Kidney (tissue), 13 donors: ENCODE measurements at regions not wholly inside any gene's neighbourhood (a gene's known extent, or its start where the extent isn't known, plus 50 kb on each side); places are given as distances from the start of the nearest gene placed in this dataset.

Experiments
- DNase-seq, 5 donors: peaks; one replicate each; pipeline ENCODE4 v3.0.0-alpha.2; 2013 to 2020
- FAIRE-seq: peaks from 2 replicates; lab custom pipeline; 2012; peaks lifted over from hg19 to GRCh38; lab: Jason Lieb, UNC
- H3K27ac ChIP-seq, 2 donors: one replicate each; pipeline ENCODE4 v1.7.0; 2013; ENCODE audit warnings: low read depth in 2 of 2, low read length in 2 of 2, inconsistent platforms in 1 of 2
- H3K27me3 ChIP-seq: one replicate; pipeline ENCODE4 v1.7.1; 2013; ENCODE audit warnings: low read length, inconsistent platforms; ENCODE audit not compliant: control insufficient read depth, insufficient read depth
- H3K36me3 ChIP-seq, 3 donors: one replicate each; pipeline versions ENCODE4 v1.7.0 to v1.7.1; 2013; ENCODE audit warnings: low read length in 3 of 3, control low read depth in 1 of 3, inconsistent platforms in 1 of 3; ENCODE audit not compliant: insufficient read depth in 3 of 3, control insufficient read depth in 2 of 3
- H3K4me1 ChIP-seq, 3 donors: one replicate each; pipeline versions ENCODE4 v1.7.0 to v1.7.1; 2013; ENCODE audit warnings: low read length in 3 of 3, inconsistent platforms in 1 of 3, low read depth in 1 of 3; ENCODE audit not compliant: control insufficient read depth in 2 of 3, insufficient read depth in 2 of 3
- H3K4me3 ChIP-seq, 3 donors: one replicate each; pipeline versions ENCODE4 v1.7.0 to v1.8.1; 2013; ENCODE audit warnings: low read length in 3 of 3, control low read depth in 1 of 3, inconsistent platforms in 1 of 3
- H3K9ac ChIP-seq, 3 donors: one replicate each; pipeline versions ENCODE4 v1.7.0 to v1.7.1; 2013; ENCODE audit warnings: low read length in 3 of 3, control low read depth in 1 of 3, inconsistent platforms in 1 of 3
- H3K9me3 ChIP-seq, 3 donors: one replicate each; pipeline versions ENCODE4 v1.7.0 to v1.7.1; 2013; ENCODE audit warnings: low read length in 3 of 3, control low read depth in 1 of 3, inconsistent platforms in 1 of 3; ENCODE audit not compliant: control insufficient read depth in 2 of 3, insufficient read depth in 1 of 3
- intact Hi-C: fragments of 100-400 bp; cut with DNase I; formaldehyde crosslinking; loops from one replicate; pipeline ENCODE4 v1.11.1; 2022
- TF ChIP-seq, protein P1 (sequence below): IDR thresholded peaks from 3 replicates; pipeline ENCODE4 v1.5.1; 2012; ENCODE audit warnings: mild to moderate bottlenecking, moderate library complexity, borderline replicate concordance; ENCODE audit not compliant: insufficient read depth; ENCODE audit errors: extremely low read depth
- donor health status: control.
- donor health status: control.
- donor health status: control.
- donor health status: control.
- donor health status: control.
- donor health status: DM: yes; HTN: yes; CAD: no.
- donor health status: Normal renal cell carcinoma (clear cell type).

DNA sequence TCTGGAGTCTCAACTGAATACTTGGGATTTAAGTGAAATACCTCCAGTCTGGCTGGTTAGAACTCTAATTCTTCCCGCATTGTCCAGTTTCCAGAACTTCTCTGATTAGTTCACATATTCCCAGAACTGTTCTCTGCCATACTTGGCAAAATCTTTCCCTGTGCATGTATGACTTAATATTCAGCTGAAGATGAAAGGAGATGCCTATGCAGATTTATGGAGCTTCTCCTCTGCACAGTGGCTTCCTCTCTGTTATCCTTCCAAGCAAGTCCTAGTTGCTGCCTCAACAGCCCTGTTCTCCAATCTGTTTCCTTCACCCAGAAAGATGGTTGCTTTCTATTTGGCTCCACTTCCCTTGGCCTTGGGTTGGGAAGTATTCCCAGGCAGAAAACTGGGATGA lies 155.4 kb upstream of the GATA6 start:
- H3K27ac ChIP-seq = no peak overlapping the region
- no peaks in the 10 kb centered on the region for H3K36me3 ChIP-seq
- no peaks in the 10 kb centered on the region for H3K4me1 ChIP-seq
- no peaks in the 10 kb centered on the region for H3K27me3 ChIP-seq
- H3K9me3 ChIP-seq = peaks cover 0 to 9% (median 0%) of the 10 kb centered on the region in 3 donors
- no peak overlapping the region for H3K9ac ChIP-seq
- DNase-seq (no peak), FAIRE-seq (no peak)
- no peak overlapping the region for H3K4me3 ChIP-seq
- TF ChIP-seq, protein P1, sequence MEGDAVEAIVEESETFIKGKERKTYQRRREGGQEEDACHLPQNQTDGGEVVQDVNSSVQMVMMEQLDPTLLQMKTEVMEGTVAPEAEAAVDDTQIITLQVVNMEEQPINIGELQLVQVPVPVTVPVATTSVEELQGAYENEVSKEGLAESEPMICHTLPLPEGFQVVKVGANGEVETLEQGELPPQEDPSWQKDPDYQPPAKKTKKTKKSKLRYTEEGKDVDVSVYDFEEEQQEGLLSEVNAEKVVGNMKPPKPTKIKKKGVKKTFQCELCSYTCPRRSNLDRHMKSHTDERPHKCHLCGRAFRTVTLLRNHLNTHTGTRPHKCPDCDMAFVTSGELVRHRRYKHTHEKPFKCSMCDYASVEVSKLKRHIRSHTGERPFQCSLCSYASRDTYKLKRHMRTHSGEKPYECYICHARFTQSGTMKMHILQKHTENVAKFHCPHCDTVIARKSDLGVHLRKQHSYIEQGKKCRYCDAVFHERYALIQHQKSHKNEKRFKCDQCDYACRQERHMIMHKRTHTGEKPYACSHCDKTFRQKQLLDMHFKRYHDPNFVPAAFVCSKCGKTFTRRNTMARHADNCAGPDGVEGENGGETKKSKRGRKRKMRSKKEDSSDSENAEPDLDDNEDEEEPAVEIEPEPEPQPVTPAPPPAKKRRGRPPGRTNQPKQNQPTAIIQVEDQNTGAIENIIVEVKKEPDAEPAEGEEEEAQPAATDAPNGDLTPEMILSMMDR = no peak
- intact Hi-C loops = no loop called here

DNA sequence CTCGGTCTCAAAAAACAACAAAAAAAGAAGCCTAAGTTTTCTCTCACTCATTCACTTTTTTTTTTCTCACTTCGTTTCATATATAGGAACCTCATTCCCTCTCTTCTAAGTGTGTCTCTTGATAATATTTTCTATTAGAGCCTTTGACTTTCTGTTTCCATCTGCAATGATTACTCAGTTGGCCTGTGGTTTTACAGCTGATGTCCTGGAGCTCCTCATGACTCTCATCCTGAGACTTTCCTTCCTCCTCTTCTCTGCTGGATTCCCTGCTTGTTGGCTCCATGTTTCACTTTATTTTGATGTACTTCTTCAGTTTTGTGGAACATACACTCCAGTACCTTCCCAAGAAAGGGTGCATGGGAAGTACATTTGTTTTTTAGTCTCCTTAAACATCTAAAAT lies 154.2 kb upstream of the GATA6 start:
- no peak overlapping the region for H3K9ac ChIP-seq
- no peaks in the 10 kb centered on the region for H3K27me3 ChIP-seq
- H3K4me1 ChIP-seq = no peaks in the 10 kb centered on the region
- H3K4me3 ChIP-seq = no peak overlapping the region
- intact Hi-C loops = no loop called here
- DNase-seq (no peak), FAIRE-seq (no peak)
- TF ChIP-seq, protein P1 = no peak
- peaks cover 0 to 9% (median 0%) of the 10 kb centered on the region in 3 donors for H3K9me3 ChIP-seq
- no peak overlapping the region for H3K27ac ChIP-seq
- H3K36me3 ChIP-seq = no peaks in the 10 kb centered on the region

DNA sequence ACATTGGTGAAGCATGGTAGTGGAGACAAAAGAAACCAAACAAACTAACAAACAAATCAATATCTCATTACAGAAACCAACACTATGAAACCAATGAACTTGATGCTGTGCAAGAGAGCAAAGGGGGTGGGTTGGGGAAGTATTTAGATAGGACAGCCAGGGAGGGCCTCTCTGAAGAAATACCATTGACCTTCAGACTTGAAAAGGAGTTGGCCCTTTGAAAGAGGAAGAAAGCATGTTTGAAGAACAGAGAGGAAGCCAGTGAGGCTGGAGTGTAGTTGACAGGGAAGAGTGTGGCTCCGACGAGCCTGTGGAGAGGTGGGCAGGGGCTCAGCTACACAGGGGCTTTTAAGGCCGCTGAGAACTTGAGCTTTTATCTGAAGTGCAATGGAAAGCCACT lies 151.0 kb upstream of the GATA6 start:
- DNase-seq (no peak), FAIRE-seq (no peak)
- H3K36me3 ChIP-seq = no peaks in the 10 kb centered on the region
- TF ChIP-seq, protein P1 = no peak
- peaks cover 0 to 3% (median 0%) of the 10 kb centered on the region in 3 donors for H3K9me3 ChIP-seq
- H3K4me3 ChIP-seq = no peak overlapping the region
- no peak overlapping the region for H3K27ac ChIP-seq
- no peaks in the 10 kb centered on the region for H3K4me1 ChIP-seq
- H3K9ac ChIP-seq = no peak overlapping the region
- intact Hi-C loops = no loop called here
- H3K27me3 ChIP-seq = no peaks in the 10 kb centered on the region

DNA sequence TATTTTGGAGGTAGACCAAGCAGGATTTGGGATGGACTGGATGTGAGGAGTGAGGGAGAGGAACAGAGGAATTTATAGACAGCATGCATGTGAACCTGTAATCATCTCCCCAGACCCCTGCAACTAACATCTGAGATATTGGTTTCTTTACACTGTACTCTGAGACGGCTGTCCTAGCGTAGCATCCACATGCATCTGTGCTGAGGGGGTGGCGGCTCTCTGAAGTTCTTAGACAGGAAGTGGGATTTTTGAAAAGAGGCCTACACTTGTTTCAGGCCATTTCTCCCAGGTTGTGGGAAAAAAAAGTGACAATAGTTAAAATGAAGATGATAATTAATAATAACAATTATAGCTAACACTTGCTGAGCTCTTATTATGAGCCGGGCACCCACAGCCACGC lies 150.2 kb upstream of the GATA6 start:
- Histone ChIP-seq H3K27ac (no peak overlapping the region), H3K4me3 (no peak overlapping the region), H3K9ac (no peak overlapping the region), H3K27me3 (no peaks in the 10 kb centered on the region), H3K36me3 (no peaks in the 10 kb centered on the region), H3K9me3 (no peaks in the 10 kb centered on the region), H3K4me1 (no peaks in the 10 kb centered on the region)
- FAIRE-seq (no peak), DNase-seq (no peak)
- TF ChIP-seq, protein P1 = no peak
- intact Hi-C loops = no loop called here
